ENCODE measurements at regions not wholly inside any gene's neighbourhood (a gene's known extent, or its start where the extent isn't known, plus 50 kb on each side); places are given as distances from the start of the nearest gene placed in this dataset.

- H3K4me1 Mint-ChIP-seq = 0 out of 3 replicates have a peak, but pooled peaks cover 2% of the 10 kb centered on the region
- no peak overlapping the region for H3K27ac ChIP-seq (ENCODE audit: low read depth)
- no peak overlapping the region for H3K27ac Mint-ChIP-seq
- H3K79me2 ChIP-seq (replicated peaks; ENCODE audit: insufficient read depth) = no peaks in the 10 kb centered on the region
- H3K36me3 Mint-ChIP-seq (ENCODE audit: low read depth) = no peaks in the 10 kb centered on the region
- no peak overlapping the region for H3K4me3 Mint-ChIP-seq
- no peaks in the 10 kb centered on the region for H3K27me3 Mint-ChIP-seq (ENCODE audit: insufficient read depth, low read depth, poor library complexity)
- no peaks in the 10 kb centered on the region for H3F3A ChIP-seq (replicated peaks; ENCODE audit: low read depth)
- H3K9me3 Mint-ChIP-seq = no peaks in the 10 kb centered on the region; the same call in 2 of the 3 replicates
- H3K36me3 ChIP-seq (ENCODE audit: insufficient read depth) = no peaks in the 10 kb centered on the region
- DNase-seq (ENCODE audit: low spot score) = no peak
- H4K20me1 ChIP-seq (replicated peaks; ENCODE audit: insufficient read depth) = no peaks in the 10 kb centered on the region
- ATAC-seq = no peak
- H3K9me2 ChIP-seq (ENCODE audit: insufficient read depth) = no peaks in the 10 kb centered on the region
- H3K27me3 ChIP-seq (ENCODE audit: insufficient read depth) = no peaks in the 10 kb centered on the region
- H3K4me3 ChIP-seq = no peak overlapping the region
- no peak overlapping the region for H3K4me2 ChIP-seq
- H3K4me1 ChIP-seq (ENCODE audit: insufficient read depth) = no peaks in the 10 kb centered on the region
- H2AFZ ChIP-seq = no peak overlapping the region
- TF ChIP-seq EZH2phosphoT487 (IDR thresholded peaks at IDR 0.05; ENCODE audit: unreplicated experiment) = no peak
- TF ChIP-seq EZH2 (IDR thresholded peaks at IDR 0.05; ENCODE audit: low read depth, unreplicated experiment) = no peak
- TF ChIP-seq JUNB (IDR thresholded peaks at IDR 0.05; ENCODE audit: unreplicated experiment) = no peak
- no peak for TF ChIP-seq ZNF331 (CRISPR knock-in tag; IDR thresholded peaks at IDR 0.05; ENCODE audit: low read depth)
- no peak for TF ChIP-seq CTCF (conservative IDR thresholded peaks at IDR 0.05; ENCODE audit: low read depth in 2 of 2)
- no peak for TF ChIP-seq POLR2AphosphoS5 (IDR thresholded peaks at IDR 0.05; ENCODE audit: low read depth)
- TF ChIP-seq CREB1 (CRISPR knock-in tag; IDR thresholded peaks at IDR 0.05; ENCODE audit: low read depth) = no peak
- no peak for TF ChIP-seq NANOG (IDR thresholded peaks at IDR 0.05; ENCODE audit: borderline replicate concordance)
- no peak for TF ChIP-seq REST (IDR thresholded peaks at IDR 0.05; ENCODE audit: unreplicated experiment)
- TF ChIP-seq ZNF114 (CRISPR knock-in tag; IDR thresholded peaks at IDR 0.05) = no peak
- TF ChIP-seq ZNF462 (CRISPR knock-in tag; IDR thresholded peaks at IDR 0.05) = no peak
- TF ChIP-seq ETS1 (IDR thresholded peaks at IDR 0.05) = no peak
- TF ChIP-seq STAT1 (IDR thresholded peaks at IDR 0.05; ENCODE audit: unreplicated experiment) = no peak
These were observed 548.1 kb upstream of the GYPC start for GRCh38 chr2:126107883-126108282.
